GM12801 (cell line): ENCODE measurements at regions not wholly inside any gene's neighbourhood (a gene's known extent, or its start where the extent isn't known, plus 50 kb on each side); places are given as distances from the start of the nearest gene placed in this dataset.

Experiments
- TF ChIP-seq, protein P1 (sequence below): IDR thresholded peaks from one replicate; pipeline ENCODE4 v1.5.1; 2011; ENCODE audit warnings: control low read depth; ENCODE audit not compliant: insufficient read length; ENCODE audit errors: extremely low read depth

GRCh38 chr15:98518823-98519561, 129.3 kb upstream of the IGF1R start:
- TF ChIP-seq, protein P1, sequence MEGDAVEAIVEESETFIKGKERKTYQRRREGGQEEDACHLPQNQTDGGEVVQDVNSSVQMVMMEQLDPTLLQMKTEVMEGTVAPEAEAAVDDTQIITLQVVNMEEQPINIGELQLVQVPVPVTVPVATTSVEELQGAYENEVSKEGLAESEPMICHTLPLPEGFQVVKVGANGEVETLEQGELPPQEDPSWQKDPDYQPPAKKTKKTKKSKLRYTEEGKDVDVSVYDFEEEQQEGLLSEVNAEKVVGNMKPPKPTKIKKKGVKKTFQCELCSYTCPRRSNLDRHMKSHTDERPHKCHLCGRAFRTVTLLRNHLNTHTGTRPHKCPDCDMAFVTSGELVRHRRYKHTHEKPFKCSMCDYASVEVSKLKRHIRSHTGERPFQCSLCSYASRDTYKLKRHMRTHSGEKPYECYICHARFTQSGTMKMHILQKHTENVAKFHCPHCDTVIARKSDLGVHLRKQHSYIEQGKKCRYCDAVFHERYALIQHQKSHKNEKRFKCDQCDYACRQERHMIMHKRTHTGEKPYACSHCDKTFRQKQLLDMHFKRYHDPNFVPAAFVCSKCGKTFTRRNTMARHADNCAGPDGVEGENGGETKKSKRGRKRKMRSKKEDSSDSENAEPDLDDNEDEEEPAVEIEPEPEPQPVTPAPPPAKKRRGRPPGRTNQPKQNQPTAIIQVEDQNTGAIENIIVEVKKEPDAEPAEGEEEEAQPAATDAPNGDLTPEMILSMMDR = no peak

GRCh38 chr15:98519767-98520550, 128.4 kb upstream of the IGF1R start:
- TF ChIP-seq, protein P1 = no peak

GRCh38 chr15:98522127-98522526, 126.2 kb upstream of the IGF1R start:
- TF ChIP-seq, protein P1 = no peak

GRCh38 chr15:98523912-98524662, 124.3 kb upstream of the IGF1R start:
- TF ChIP-seq, protein P1 = no peak

- TF ChIP-seq, protein P1 = no peak
These were observed 123.3 kb upstream of the IGF1R start for GRCh38 chr15:98524838-98525660.

DNA sequence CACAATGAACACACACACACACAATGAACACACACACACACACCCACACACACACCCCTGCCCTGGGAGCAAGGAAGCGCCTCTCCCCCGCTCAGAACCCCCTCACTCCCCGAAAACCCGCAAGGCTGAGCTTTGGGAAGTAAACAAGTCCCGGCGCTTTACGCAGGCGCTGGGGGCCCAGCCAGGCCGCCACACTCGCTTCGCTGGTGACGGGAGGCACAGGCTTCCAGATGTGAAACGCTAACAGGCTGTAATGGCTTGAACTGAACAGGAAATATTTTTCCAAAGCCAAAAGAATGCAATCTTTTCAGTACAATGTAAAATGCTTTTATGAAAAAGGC, 122.7 kb upstream of the IGF1R start:
- TF ChIP-seq, protein P1 = no peak

- TF ChIP-seq, protein P1 = no peak
These were observed 122.2 kb upstream of the IGF1R start for GRCh38 chr15:98526094-98526493.
